Fibroblast of lung (primary cell): ENCODE measurements at regions not wholly inside any gene's neighbourhood (a gene's known extent, or its start where the extent isn't known, plus 50 kb on each side); places are given as distances from the start of the nearest gene placed in this dataset.

Experiments
- DNase-seq, 2 donors: peaks; one replicate each; pipeline versions ENCODE4 v3.0.0 to v3.0.0-alpha.2; 2010; ENCODE audit warnings: low read depth in 2 of 2
- H2AFZ ChIP-seq: 2 replicates; pipeline ENCODE4 v1.5.1; 2012; ENCODE audit warnings: low read length, control low read depth, inconsistent platforms
- H3K27ac ChIP-seq: 2 replicates; pipeline ENCODE4 v1.5.1; 2011; ENCODE audit warnings: low read length, control low read depth; ENCODE audit not compliant: insufficient read depth
- H3K27me3 ChIP-seq: 2 replicates; pipeline ENCODE4 v1.5.1; 2011; ENCODE audit warnings: mild to moderate bottlenecking, low read length; ENCODE audit not compliant: control insufficient read depth, insufficient read depth
- H3K36me3 ChIP-seq: 2 replicates; pipeline ENCODE4 v1.5.1; 2011; ENCODE audit warnings: low read length; ENCODE audit not compliant: control insufficient read depth, insufficient read depth
- H3K4me1 ChIP-seq: 2 replicates; pipeline ENCODE4 v1.5.1; 2011; ENCODE audit warnings: low read length; ENCODE audit not compliant: control insufficient read depth, insufficient read depth; ENCODE audit errors: extremely low read depth
- H3K4me2 ChIP-seq: 2 replicates; pipeline ENCODE4 v1.5.1; 2011; ENCODE audit warnings: low read length, control low read depth; ENCODE audit not compliant: insufficient read depth; ENCODE audit errors: extremely low read depth
- H3K4me3 ChIP-seq, 4 experiments: fragments of 200-600 bp in 1 of 4; sonication (generic) in 1 of 4; replicated peaks in 1 of 4; 2 replicates each; pipeline ENCODE4 v1.5.1; 2011 to 2016; ENCODE audit warnings: low read length in 4 of 4, low read depth in 3 of 4, mild to moderate bottlenecking in 3 of 4, control low read depth in 2 of 4, inconsistent platforms in 1 of 4, mixed read lengths in 1 of 4; ENCODE audit not compliant: insufficient read depth in 1 of 4; ENCODE audit errors: control extremely low read depth in 1 of 4
- H3K79me2 ChIP-seq: 2 replicates; pipeline ENCODE4 v1.5.1; 2012; ENCODE audit warnings: mild to moderate bottlenecking, low read length, inconsistent platforms; ENCODE audit not compliant: control insufficient read depth, insufficient read depth
- H3K9ac ChIP-seq: 2 replicates; pipeline ENCODE4 v1.5.1; 2011; ENCODE audit warnings: mild to moderate bottlenecking, low read length, control low read depth; ENCODE audit not compliant: insufficient read depth
- H3K9me3 ChIP-seq: 2 replicates; pipeline ENCODE4 v1.5.1; 2012; ENCODE audit warnings: low read depth, low read length; ENCODE audit not compliant: control insufficient read depth, insufficient read depth
- H4K20me1 ChIP-seq: 2 replicates; pipeline ENCODE4 v1.5.1; 2011; ENCODE audit warnings: low read length; ENCODE audit not compliant: control insufficient read depth, insufficient read depth; ENCODE audit errors: extremely low read depth
- CTCF ChIP-seq, 2 donors: IDR thresholded peaks in 1 of 2; conservative IDR thresholded peaks in 1 of 2; 1 replicate in 1 of 2; 2 replicates in 1 of 2; pipeline ENCODE4 v1.5.1; 2011 to 2012; ENCODE audit warnings: low read length in 2 of 2, control low read depth in 1 of 2, inconsistent platforms in 1 of 2, low read depth in 1 of 2, mild to moderate bottlenecking in 1 of 2
- EZH2 ChIP-seq: IDR thresholded peaks from 2 replicates; pipeline ENCODE4 v1.5.1; 2012; ENCODE audit warnings: low read length, control low read depth, mild to moderate bottlenecking; ENCODE audit errors: missing control alignments

- Histone ChIP-seq H3K36me3 (no peaks in the 10 kb centered on the region), H3K27me3 (no peaks in the 10 kb centered on the region), H3K4me1 (no peaks in the 10 kb centered on the region), H3K4me3 (no peak overlapping the region), H3K79me2 (no peaks in the 10 kb centered on the region), H2AFZ (peak overlapping the region; percentile 2), H3K27ac (peak overlapping the region; percentile 5), H3K9me3 (no peaks in the 10 kb centered on the region), H3K4me2 (no peak overlapping the region), H3K9ac (no peak overlapping the region), H4K20me1 (no peaks in the 10 kb centered on the region)
- DNase-seq: peak in 1 of 2 donors; percentile 67
- TF ChIP-seq CTCF (conservative IDR thresholded peaks at IDR 0.05 in 1 of 2, IDR thresholded peaks at IDR 0.05 in 1 of 2; ENCODE audit: low read depth in 1 of 2, low read length in 2 of 2) (no peak), EZH2 (no peak)
Measured at GRCh38 chr3:27613846-27614500, 108.2 kb downstream of the EOMES start.

GRCh38 chr3:27610800-27611525 is 111.2 kb downstream of the EOMES start:
- no peak overlapping the region for H3K9ac ChIP-seq
- no peaks in the 10 kb centered on the region for H4K20me1 ChIP-seq
- no peak overlapping the region for H3K27ac ChIP-seq
- H3K9me3 ChIP-seq: no peaks in the 10 kb centered on the region
- no peak for DNase-seq
- H3K4me2 ChIP-seq: no peak overlapping the region
- no peaks in the 10 kb centered on the region for H3K79me2 ChIP-seq
- no peak for TF ChIP-seq CTCF (conservative IDR thresholded peaks at IDR 0.05 in 1 of 2, IDR thresholded peaks at IDR 0.05 in 1 of 2; ENCODE audit: low read depth in 1 of 2, low read length in 2 of 2)
- no peak for TF ChIP-seq EZH2
- H3K4me3 ChIP-seq: no peak overlapping the region
- no peaks in the 10 kb centered on the region for H3K27me3 ChIP-seq
- H3K36me3 ChIP-seq: no peaks in the 10 kb centered on the region
- H2AFZ ChIP-seq: peak overlapping the region; percentile 2
- no peaks in the 10 kb centered on the region for H3K4me1 ChIP-seq

GRCh38 chr3:27607370-27607769 is 114.8 kb downstream of the EOMES start:
- Histone ChIP-seq H3K79me2 (no peaks in the 10 kb centered on the region), H3K9me3 (no peaks in the 10 kb centered on the region), H3K4me3 (no peak overlapping the region), H3K27me3 (no peaks in the 10 kb centered on the region), H3K36me3 (no peaks in the 10 kb centered on the region), H2AFZ (no peak overlapping the region), H3K27ac (no peak overlapping the region), H3K4me2 (no peak overlapping the region), H3K4me1 (no peaks in the 10 kb centered on the region), H3K9ac (no peak overlapping the region), H4K20me1 (no peaks in the 10 kb centered on the region)
- peak in 1 of 2 donors; percentile 45 for DNase-seq
- no peak for TF ChIP-seq CTCF (conservative IDR thresholded peaks at IDR 0.05 in 1 of 2, IDR thresholded peaks at IDR 0.05 in 1 of 2; ENCODE audit: low read depth in 1 of 2, low read length in 2 of 2)
- no peak for TF ChIP-seq EZH2
